GM12865 (cell line): ENCODE measurements at regions not wholly inside any gene's neighbourhood (a gene's known extent, or its start where the extent isn't known, plus 50 kb on each side); places are given as distances from the start of the nearest gene placed in this dataset.
"Not testable (repeated sequence)": the region's sequence is repeated elsewhere in the genome, so short reads cannot be mapped to it uniquely, and the experiment has no call there.

Source experiments
- DNase-seq: peaks from one replicate; pipeline ENCODE4 v3.0.0; 2010; ENCODE audit warnings: low read depth
- H3K4me3 ChIP-seq: 2 replicates; pipeline ENCODE4 v1.5.1; 2011; ENCODE audit warnings: mild to moderate bottlenecking, low read depth, low read length, control low read depth
- CTCF ChIP-seq: IDR thresholded peaks from 2 replicates; pipeline ENCODE4 v1.5.1; 2011; ENCODE audit warnings: low read length, control low read depth, low read depth, inconsistent platforms; ENCODE audit not compliant: insufficient read depth; ENCODE audit errors: missing control alignments

GRCh38 chr2:161513295-161514032 lies 97.4 kb downstream of the TBR1 start:
- H3K4me3 ChIP-seq, DNase-seq: not testable (repeated sequence)

GRCh38 chr2:161522796-161523195 lies 101.4 kb upstream of the SLC4A10 start:
- no peak for DNase-seq
- H3K4me3 ChIP-seq = no peak overlapping the region
- TF ChIP-seq CTCF = no peak

GRCh38 chr2:161533218-161533617 lies 91.0 kb upstream of the SLC4A10 start:
- no peak for DNase-seq
- no peak for TF ChIP-seq CTCF
- H3K4me3 ChIP-seq = no peak overlapping the region

GRCh38 chr2:161546635-161547034 lies 77.6 kb upstream of the SLC4A10 start:
- H3K4me3 ChIP-seq = no peak overlapping the region
- no peak for DNase-seq
- TF ChIP-seq CTCF = no peak

- no peak for DNase-seq
- H3K4me3 ChIP-seq = no peak overlapping the region
- no peak for TF ChIP-seq CTCF
Measured at GRCh38 chr2:161547130-161547529, 77.1 kb upstream of the SLC4A10 start.

- DNase-seq = no peak
- no peak overlapping the region for H3K4me3 ChIP-seq
- no peak for TF ChIP-seq CTCF
Measured at GRCh38 chr2:161552015-161552414, 72.2 kb upstream of the SLC4A10 start.

GRCh38 chr2:161555826-161556225 lies 68.4 kb upstream of the SLC4A10 start:
- no peak for DNase-seq
- no peak for TF ChIP-seq CTCF
- no peak overlapping the region for H3K4me3 ChIP-seq
